HG03196 (cell line): ENCODE measurements at regions not wholly inside any gene's neighbourhood (a gene's known extent, or its start where the extent isn't known, plus 50 kb on each side); places are given as distances from the start of the nearest gene placed in this dataset.

Experiments used
- ATAC-seq: cut with Tn5 transposase; IDR thresholded peaks from one replicate; pipeline ENCODE4 v1.9.1; 2021; ENCODE audit not compliant: unreplicated experiment

DNA sequence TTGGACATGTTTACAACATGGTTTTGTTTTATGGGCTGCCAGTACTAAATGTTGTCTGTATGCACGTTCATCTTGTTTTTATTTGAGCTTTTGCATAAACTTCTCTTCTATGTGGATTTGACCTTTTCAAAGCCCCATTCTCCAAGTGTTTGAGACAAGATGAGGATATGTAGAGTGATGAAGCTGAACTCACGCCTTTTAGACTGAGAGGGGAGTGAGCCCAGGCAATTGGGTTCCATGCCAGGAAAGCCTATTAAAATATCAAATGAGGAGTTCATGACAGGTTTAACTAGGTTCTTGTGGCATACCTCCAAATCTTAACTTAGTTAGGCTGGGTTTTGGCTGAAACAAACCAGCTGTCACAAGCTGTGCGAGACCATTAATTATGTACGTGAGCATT, 170.4 kb upstream of the LDB2 start:
- no peak for ATAC-seq

DNA sequence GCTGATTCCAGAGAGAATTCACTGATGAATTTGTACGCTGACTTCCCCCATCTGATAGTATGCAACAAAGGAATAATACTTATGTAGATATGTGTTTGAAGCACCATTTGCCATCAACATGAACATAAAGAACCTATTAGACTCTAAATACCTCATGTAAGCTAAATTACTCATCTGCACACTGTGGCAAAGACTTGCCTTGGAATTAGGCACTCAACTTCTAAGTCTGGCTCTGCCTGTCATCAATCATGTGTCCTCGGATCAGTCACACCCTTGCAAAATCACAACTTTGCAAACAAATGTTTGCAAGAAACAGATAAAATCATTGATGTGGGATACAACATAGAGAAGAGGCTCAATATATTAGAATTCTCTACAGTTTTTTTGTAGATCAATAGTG, 169.9 kb upstream of the LDB2 start:
- ATAC-seq, result no peak

DNA sequence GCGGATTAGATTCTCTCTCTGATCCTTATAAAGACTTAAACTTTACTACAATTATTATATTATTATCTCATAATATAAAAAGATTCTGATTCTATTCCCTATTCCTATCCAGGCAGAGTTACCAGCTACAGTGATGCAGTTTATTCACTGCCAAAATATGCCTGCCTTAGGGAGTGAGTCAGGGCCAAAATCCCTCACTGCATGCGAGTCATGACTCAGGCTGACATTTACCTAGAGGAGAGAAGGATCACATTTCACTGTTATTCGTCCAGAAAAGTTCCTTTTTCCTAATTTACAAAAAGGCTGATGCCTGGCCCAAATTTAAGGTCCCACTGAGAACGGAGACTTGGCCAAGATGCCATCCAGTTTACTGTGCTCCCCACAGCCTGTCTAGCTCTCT, 168.5 kb upstream of the LDB2 start:
- ATAC-seq, result no peak

DNA sequence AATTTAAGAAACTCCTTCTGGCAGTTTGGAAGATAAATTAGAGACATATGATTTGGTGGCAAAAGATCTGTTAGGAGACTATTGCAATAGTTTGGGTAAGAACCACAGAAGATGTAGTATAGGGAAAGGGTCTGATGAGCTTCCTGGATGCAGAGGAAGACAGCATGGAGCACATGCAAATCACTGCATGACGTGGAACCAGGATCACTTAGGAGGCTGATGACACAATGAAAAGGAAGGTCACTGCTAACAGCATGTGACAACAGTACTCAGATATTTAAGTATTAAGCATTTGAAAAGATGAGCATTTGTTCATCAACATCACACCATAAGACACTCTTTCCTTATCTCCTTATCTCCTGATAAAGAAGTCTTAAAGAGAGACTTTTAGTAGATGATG, 167.8 kb upstream of the LDB2 start:
- ATAC-seq, result no peak

DNA sequence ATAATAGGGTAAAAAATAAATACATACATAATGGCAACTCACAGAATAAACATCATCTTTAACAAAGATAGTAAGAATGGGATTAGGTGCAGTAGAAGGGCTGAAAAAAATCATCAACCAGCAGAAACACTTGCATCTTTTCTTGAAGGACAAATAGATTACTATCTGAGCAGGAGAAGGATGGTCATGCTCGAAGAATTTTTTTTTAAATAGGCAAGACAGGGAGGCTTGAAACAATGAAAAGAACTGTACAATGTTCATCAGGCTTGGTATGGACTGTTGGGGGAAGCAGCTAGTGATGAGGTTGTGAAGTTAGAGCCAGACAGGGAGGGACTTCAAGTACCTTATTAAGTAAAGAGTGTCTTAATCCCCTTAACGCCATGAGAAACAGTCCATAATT, 167.4 kb upstream of the LDB2 start:
- ATAC-seq, result no peak

DNA sequence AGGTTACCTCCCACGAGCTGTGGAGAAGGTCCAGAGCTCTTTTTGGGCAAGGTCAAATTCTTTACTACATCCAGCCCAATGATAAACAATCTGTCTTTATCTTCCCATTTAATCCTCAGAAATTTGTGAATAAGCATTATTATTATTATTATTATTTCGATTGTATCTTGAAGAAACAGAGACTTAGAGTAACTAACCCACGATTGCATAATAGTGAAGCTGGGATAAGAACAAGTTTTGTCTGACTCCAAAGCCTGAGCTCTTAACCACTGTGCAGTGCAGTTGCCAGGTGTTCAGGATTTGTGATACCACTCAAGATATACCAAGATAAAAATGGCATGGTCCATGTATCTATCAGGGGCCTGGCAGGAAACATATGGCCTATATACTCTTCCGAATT, 166.5 kb upstream of the LDB2 start:
- no peak for ATAC-seq

DNA sequence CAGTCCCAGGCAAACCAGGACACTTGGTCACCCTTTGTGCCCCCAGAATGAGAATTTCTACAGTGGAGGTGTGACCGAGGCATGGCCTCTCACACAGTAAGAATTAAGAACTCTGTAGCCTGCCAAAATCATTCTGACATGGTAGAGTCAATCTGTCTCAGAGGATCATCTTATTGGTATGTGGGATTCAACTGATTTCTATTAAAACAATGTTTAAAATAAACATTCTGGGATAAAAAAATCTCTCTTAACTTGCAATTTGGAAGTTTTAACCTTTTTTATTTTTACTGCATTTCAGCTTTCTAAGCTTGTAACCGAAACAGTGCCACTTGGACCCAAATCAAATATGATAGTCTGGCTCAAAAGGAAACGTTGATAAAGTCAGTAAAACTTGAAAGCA, 165.4 kb upstream of the LDB2 start:
- ATAC-seq, result no peak

DNA sequence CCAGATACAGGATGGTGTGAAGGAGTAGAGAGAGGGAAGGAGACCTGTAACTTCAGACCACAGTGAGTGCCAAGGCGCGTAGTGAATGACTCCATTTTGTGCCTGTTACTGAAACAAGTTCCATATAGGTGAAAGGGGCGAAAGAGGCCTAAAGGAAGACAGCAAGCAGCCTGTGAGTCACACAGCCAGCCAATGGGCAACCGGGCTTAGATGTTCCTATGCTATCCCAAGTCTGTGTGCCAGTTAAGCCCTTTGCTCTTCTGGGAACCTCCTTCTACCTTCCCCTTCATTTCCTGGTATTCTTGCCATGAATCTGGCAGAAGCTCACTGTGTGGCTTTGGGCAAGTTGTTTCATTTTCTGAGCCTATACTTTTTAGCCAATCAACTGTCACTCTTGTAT, 161.8 kb upstream of the LDB2 start:
- no peak for ATAC-seq

DNA sequence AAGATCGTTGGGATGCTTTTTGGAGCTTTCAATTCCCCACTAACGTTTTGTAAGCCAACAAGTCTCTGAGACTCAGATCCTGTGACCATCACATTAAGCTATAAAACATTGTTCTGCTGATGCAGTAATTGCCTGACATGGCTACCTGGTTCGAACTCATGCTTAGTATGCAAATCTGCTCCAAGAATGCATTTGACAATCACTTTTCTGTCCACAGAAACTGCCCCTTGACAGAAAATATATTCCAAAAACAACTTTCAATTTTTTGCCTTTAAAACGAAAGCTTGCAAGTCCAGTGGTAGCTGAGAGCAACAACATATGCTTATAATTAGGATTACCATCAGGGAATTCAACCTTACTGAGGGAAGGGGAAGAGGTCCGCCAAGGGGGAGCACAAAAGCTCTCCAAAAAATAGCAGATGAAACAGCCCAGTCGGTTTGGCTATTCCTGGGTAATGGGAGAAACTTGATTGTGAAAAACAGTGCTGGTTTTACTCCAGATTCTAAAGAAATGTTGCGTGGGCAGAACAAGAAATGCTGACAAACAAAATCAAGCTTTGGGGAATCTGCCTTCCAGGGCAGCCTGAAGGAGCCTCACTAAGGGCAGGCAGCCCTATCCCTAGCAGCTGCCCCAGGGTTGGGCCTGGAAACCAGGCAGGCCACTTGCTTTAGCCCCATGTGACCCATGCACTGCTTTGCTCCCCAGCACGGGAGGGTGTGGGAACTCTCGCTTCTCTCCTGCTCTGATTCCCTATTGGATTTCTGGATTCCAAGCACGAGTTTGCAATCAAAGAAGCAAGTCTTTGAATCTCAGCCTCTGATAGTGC, 160.7 kb upstream of the LDB2 start:
- no peak for ATAC-seq

DNA sequence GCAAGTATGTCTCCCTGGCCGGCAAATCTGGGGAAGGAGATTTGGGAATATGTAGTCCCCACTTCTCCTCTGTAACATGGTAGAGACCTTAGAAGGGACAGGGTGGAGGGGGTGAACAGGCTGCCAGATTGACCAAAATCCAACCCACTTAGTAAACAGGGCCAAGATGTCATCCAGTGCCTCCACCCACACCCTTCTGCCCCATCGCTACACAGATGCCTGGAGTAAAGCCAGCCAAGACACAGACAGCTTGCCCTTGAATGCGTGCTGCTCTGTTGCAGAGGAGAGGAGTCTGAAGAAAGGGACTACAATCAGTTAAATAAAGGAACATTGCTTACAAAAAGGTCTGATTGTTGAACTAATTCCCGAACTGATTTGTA, 160.1 kb upstream of the LDB2 start:
- no peak for ATAC-seq

DNA sequence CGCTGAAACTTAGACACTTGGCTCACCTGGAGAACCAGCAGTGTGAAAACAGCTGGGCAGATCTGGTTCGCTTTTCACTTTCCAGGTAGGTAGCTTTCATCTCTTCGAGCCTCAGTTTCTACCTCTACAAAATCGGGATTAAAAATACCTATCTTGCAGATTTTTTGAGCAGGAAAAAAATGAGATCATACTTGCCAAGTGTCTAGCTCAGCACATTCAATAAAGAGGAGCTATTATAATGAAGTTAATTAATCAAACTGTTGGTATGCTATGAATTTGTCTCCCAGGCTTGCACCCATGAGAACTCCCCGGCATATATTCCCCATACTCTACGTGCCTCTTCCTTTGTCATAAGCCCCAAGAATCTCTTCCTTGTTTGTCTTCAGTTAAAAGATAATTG, 158.6 kb upstream of the LDB2 start:
- ATAC-seq, result no peak

DNA sequence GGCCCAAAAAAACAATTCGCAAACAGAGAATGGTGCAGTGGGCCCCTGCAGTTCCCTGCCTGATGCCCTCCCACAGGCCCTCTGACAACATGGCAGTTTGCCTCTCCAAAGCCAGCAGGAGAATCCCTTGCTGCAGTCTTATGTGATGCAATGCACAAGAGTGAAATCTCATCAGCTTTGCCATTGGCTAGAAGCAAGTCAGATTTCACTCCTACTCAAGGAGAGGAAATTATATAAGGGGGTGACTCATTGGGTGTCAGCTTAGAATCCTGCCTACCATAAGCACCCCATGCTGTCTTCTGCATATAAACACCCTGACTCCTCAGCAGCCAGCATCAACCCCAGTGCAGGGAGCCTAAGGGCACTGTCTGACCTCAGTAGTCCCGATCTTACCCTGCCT, 157.3 kb upstream of the LDB2 start:
- no peak for ATAC-seq

DNA sequence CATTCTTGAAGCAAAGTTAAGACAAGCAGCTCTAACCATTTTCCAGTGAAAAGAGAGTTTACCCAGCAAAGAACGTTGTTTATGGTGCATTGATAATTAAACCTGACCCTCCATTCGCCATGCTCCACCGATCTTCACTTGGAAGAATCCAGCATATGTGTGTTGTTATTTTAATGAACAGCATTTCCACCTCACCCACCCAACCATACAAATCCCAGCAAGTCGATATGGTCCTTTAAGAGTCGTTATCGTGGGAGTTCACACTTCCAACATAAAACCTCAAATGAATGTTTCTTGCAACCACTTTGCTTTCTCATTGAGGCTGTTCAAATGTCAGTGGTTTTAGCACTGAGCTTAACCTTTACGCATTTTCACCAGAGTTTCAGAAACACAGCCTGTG, 147.4 kb upstream of the LDB2 start:
- ATAC-seq, result no peak

DNA sequence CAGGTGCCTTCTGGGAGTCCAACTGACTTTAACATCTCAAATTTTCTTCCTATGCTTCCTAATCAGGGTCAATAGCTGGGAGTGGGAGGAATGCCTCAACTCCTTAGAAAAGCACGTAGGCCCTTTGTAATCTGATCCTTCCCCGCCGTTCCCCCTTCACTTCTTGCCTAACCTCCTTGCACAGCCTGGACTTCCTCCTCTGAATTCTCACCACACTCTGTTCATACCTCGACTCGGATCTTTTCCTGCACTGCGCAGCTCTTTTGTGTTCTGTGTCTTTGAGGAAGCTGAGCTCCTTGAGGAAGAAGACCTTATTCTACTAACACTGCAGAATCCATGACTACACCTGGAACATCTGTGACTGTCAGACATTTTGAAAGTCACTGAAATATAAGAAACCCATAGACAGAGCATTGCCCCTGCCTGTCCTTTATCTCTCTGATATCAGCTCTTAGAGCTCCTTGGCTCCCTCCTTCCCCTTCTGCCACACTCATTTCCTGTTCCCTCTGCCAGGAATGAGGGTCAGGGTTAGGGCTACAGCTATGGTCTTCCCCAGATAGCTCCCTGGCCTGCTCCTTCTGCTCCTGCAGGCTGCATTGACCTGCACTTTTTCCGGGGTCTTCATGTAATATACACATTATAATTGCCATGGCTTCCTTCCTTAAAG, 140.2 kb upstream of the LDB2 start:
- ATAC-seq, result no peak

DNA sequence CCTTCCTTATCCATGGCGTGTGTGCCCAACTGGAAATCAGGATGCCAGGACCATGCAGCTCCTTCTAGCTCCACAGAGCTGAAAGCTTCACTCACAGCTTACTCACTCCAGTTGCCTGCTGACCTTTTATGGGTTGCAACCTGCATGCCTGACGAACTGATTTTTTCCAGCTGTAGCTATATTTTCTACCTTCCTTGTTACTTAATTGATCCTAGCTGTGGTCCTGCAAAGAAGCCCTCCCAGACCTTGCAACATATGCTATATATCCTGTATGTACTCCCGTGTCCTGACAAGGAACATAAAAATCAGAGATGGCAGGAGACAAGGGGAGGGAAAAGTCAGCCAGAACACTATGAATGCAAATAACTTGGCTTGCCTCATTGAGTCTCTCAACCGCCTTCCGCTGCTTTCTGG, 135.3 kb upstream of the LDB2 start:
- ATAC-seq, result no peak

DNA sequence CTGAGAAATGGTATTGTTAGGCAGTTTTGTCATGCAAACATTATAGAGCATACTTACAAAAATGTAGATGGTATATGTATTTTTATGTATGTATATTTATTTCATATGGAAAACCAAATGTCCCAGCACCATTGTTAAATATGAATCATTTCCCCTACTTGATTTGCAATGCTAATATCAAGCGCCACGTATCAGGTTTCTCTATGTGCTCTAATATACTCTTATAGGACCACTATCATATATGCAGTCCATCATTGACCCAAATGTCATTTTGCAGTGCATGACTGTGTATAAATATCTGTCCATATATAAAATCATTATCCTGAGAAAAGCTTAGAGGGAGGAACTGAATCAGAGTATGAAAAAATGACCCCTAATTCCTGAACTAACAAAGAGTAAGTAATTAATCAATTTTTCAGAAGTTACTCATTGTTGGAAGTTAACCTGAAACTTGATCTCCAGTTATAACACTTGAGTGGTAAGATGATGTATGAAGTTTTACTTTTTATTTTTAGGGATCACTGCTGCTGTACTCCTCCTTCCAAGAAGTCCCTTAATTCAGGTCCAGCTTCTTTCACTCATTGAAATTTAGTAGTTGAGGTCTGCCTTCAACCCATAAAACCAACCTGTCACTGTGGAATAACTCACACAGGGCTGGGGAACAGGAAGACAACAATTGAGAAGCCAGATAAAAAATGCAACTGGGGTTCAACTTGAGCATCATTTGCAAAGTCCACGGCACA, 134.8 kb upstream of the LDB2 start:
- ATAC-seq, result no peak

DNA sequence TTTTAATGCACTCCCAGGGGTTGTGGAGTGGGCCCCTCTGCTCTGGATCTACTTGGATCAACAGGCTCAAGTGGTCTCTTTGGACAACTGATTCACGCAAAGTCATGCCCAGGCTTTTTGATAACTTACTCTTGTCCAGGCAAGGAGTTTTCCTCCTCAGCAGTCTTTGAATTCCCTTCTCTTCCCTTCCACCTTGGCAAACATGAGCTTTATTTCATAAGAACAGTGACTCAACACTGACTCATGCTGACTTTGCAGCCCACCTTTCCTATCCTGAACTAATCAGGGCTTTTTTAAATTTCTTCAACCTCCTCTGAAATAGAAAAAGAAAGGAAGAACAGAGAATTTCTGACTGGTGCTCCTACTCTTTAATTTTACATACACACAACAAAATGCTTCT, 132.1 kb upstream of the LDB2 start:
- no peak for ATAC-seq

DNA sequence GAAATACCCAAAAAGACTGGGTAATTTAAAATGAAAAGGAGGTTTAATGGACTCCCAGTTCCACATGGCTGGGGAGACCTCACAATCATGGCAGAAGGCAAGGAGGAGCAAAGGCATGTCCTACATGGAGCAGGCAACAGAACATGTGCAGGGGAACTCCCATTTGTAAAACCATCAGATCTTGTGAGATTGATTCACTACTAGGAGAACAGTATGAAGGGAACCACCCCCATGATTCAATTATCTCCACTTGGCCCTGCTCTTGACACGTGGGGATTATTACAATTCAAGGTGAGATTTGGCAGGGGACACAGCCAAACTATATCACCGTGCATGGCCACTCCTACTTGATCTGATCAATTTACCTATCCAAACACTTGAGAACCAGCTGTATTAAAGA, 131.5 kb upstream of the LDB2 start:
- ATAC-seq, result no peak

DNA sequence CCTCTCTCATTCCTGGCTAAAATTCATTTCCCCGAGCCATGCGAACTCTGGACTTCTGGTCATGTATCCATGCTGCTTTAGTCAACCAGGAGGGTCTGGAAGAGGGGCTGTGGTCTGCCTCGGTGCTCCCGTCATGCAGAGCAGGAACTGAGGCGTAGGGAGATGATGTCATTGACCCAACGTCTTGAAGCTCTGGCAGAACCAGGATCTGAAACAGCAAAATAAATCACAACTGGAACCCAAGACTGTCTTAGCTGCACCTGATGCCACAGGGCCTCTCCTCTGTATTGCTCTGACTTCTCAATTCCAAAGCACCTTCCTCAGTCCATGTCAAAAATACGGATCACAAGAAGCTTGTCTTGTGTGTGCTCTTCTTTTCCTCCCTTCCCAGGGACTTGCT, 131.0 kb upstream of the LDB2 start:
- no peak for ATAC-seq

DNA sequence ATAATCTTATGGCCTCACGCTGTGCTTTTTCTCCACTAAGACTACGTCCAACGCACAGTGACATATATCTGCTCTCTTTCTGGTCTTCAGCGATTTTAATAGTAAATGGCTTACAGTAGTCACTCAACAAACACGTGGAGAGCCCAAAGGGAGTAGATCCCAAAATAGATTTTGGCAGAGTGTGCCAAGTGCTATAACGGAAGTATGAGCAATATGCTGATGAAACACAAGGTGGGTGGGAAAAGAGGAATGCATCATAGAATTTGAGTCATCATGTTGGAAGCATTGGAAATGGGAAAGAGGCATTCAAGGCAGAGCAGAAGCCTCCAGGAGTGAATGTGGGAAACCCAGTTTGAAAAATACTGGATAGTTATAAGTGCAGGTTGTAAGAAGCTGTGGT, 129.1 kb upstream of the LDB2 start:
- ATAC-seq, result no peak

DNA sequence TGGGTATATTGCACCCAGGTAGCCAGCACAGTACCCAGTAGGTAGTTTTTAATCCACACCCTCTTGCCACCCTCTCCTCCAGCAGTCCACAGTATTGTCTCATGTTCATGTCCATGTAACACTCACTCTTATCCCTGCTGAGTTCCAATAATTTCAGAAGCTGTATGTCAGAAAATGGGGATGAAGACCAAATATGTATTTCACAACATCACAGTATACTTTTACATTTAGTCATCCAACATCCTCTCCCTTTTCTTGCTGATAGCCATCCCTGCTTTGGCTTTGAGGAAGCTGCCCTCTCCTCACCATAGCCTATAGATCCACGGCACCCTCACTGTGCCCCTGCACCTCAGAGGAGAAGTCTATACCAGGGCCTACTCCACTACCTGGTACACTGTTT, 126.0 kb upstream of the LDB2 start:
- no peak for ATAC-seq

DNA sequence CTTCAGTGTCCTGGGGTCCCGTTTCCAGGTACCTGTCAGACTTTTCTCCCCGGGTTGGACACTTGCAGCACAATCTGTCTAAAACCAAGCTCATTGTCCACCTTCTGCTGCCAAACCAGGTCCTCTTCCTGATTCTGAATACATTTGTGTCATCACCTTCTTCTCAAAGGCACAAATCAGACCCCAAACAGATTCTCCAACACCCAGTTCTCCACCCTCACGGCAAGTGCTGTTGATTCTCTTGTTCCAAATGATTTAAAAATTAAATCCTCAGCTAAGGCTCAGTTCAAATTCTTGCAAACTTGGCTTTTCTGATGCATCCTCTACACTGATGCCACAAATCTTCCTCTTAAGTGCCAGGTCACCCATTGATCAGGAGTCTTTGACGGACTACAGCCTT, 122.5 kb upstream of the LDB2 start:
- ATAC-seq, result no peak
